ENCODE measurements at regions not wholly inside any gene's neighbourhood (a gene's known extent, or its start where the extent isn't known, plus 50 kb on each side); places are given as distances from the start of the nearest gene placed in this dataset.

DNA sequence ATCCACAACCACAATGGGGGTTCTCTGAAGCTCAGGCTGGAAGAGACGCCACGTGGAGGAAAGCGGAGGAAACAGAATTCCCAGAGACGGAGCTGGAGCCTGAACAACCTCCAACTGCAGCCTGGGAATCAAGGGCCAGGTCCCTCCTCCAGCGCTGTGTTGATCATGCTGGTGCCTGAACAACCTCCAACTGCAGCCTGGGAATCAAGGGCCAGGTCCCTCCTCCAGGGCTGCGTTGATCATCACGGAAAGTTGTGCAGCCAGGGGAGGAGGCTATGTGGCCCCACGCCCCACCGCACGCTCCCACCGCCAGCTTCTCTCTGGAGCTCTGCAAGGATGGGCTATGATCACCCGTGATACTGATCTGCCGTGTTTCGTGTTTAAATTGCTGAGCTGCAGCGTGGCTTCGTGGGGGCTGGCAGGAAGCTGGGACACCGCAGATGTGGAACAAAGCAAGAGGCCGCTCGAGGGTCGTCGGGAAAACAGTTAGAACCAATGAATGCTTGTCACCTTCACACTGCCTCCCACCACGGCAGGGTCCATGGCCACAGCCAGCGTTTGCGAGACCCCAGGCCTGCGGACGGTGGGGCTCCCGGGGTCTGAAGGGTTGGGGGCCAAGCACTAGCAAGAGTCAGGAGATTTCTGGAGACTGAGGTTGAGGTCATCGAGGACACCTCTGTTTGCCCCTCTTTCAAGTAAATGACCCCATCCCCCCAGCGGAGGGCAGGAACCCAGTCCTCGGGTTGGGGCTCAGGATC lies 51.8 kb upstream of the FBRSL1 start:
- no peak overlapping the region for H2BK120ac ChIP-seq (ENCODE audit: low read depth, low read length, poor library complexity, severe bottlenecking)
- no peak overlapping the region for H3K27ac ChIP-seq (ENCODE audit: insufficient read length, low read depth, low read length)
- no peak overlapping the region for H3K4me3 Mint-ChIP-seq
- no peak overlapping the region for H3K9ac ChIP-seq (ENCODE audit: extremely low read depth, insufficient read length, low read length)
- H3K23me2 ChIP-seq (ENCODE audit: insufficient read length, low read depth, low read length, poor library complexity, severe bottlenecking), result no peaks in the 10 kb centered on the region
- H4K5ac ChIP-seq (ENCODE audit: insufficient read length, low read depth, low read length), result no peak overlapping the region
- no peaks in the 10 kb centered on the region for H3K79me1 ChIP-seq (ENCODE audit: insufficient read depth, low read depth, low read length, poor library complexity, severe bottlenecking)
- H3K23ac ChIP-seq (ENCODE audit: insufficient read length, low read depth, low read length), result no peak overlapping the region
- peaks cover 2% of the 10 kb centered on the region for H4K20me1 ChIP-seq (ENCODE audit: control insufficient read depth, insufficient read depth, insufficient read length)
- H2BK12ac ChIP-seq (ENCODE audit: insufficient read length, low read depth, low read length), result no peak overlapping the region
- no peak overlapping the region for H2AK5ac ChIP-seq (ENCODE audit: insufficient read length, low read length)
- H2BK15ac ChIP-seq (ENCODE audit: low read depth, low read length), result no peak overlapping the region
- H3K4me1 ChIP-seq (ENCODE audit: insufficient read depth, low read length), result no peaks in the 10 kb centered on the region
- no peak for TF ChIP-seq CTCF (conservative IDR thresholded peaks at IDR 0.05)
- H3K14ac ChIP-seq (ENCODE audit: insufficient read depth, low read length), result no peak overlapping the region
- H3K27ac Mint-ChIP-seq, result no peak overlapping the region
- no peaks in the 10 kb centered on the region for H3K9me3 ChIP-seq (ENCODE audit: control insufficient read depth, low read depth, low read length)
- H2AFZ ChIP-seq (ENCODE audit: low read length), result no peak overlapping the region
- H3K36me3 Mint-ChIP-seq (ENCODE audit: insufficient read depth in 1 of 3, low read depth in 3 of 3), result peaks cover 5 to 33% (median 7%) of the 10 kb centered on the region in 3 experiments
- no peak overlapping the region for H2BK20ac ChIP-seq (ENCODE audit: low read depth, low read length, poor library complexity, severe bottlenecking)
- no peak overlapping the region for H3K4ac ChIP-seq (ENCODE audit: low read depth, low read length)
- no peaks in the 10 kb centered on the region for H3K79me2 ChIP-seq (ENCODE audit: insufficient read depth, low read length)
- no peak overlapping the region for H3K56ac ChIP-seq (ENCODE audit: insufficient read length, low read depth, low read length)
- no CpG with 5 or more reads among the region's 30 CpGs for WGBS (ENCODE audit: extremely low coverage, insufficient read length, low lambda C conversion rate)
- peaks cover 90% of the 10 kb centered on the region for H3K27me3 Mint-ChIP-seq (ENCODE audit: low read depth)
- H3T11ph ChIP-seq (ENCODE audit: low read length), result no peak overlapping the region
- H3K9me3 Mint-ChIP-seq, result peaks cover 15 to 44% of the 10 kb centered on the region in 2 experiments
- H3K18ac ChIP-seq (ENCODE audit: insufficient read length, low read depth, low read length), result no peak overlapping the region
- H2BK5ac ChIP-seq (ENCODE audit: insufficient read length, low read length), result no peak overlapping the region
- peaks cover 5 to 10% of the 10 kb centered on the region in 2 experiments for H3K4me1 Mint-ChIP-seq
- H3K27me3 ChIP-seq (ENCODE audit: insufficient read depth, low read length), result peaks cover 17% of the 10 kb centered on the region; the same call in 1 of the 2 replicates
- no peak overlapping the region for H3K4me2 ChIP-seq (ENCODE audit: insufficient read depth, insufficient read length, low read length)
- no peak overlapping the region for H4K8ac ChIP-seq (replicated peaks; ENCODE audit: insufficient read length, low read depth, low read length)
- DNase-seq, result no peak
- no peak overlapping the region for H4K91ac ChIP-seq (ENCODE audit: insufficient read length, low read depth, low read length)
